K562 (cell line): ENCODE measurements at regions not wholly inside any gene's neighbourhood (a gene's known extent, or its start where the extent isn't known, plus 50 kb on each side); places are given as distances from the start of the nearest gene placed in this dataset.
A peak's percentile ranks its signal among the peaks of the same experiment; 100 is the strongest.

ENCODE experiments used
- FOXJ3 ChIP-seq: sonication (generic); formaldehyde crosslinking; IDR thresholded peaks from 2 replicates; pipeline ENCODE4 v1.4.0; 2020; ENCODE audit warnings: mild to moderate bottlenecking, missing genetic modification reagents
- MEF2D ChIP-seq: conservative IDR thresholded peaks from 2 replicates; pipeline ENCODE4 v1.6.1; 2016; ENCODE audit warnings: low read depth, missing genetic modification characterization, missing compliant biosample characterization
- MYBL2 ChIP-seq, 2 experiments: fragments of 450-650 bp in 1 of 2; sonication (generic) in 1 of 2; formaldehyde crosslinking in 1 of 2; IDR thresholded peaks; 2 replicates each; pipeline versions ENCODE4 v1.6.1 to v1.8.1; 2017 to 2022; ENCODE audit warnings: borderline replicate concordance in 1 of 2, inconsistent platforms in 1 of 2, low read depth in 1 of 2, mild to moderate bottlenecking in 1 of 2, missing genetic modification reagents in 1 of 2, moderate library complexity in 1 of 2
- NR2C2 ChIP-seq, 2 experiments: fragments of 200-800 bp in 1 of 2; sonication (Bioruptor generic) in 1 of 2; sonication (generic) in 1 of 2; formaldehyde crosslinking in 1 of 2; IDR thresholded peaks; 2 replicates each; pipeline versions ENCODE4 v1.6.1 to v1.8.0; 2016 to 2022; ENCODE audit warnings: mild to moderate bottlenecking in 1 of 2, missing compliant biosample characterization in 1 of 2, missing genetic modification characterization in 1 of 2, missing genetic modification reagents in 1 of 2
- PTTG1 ChIP-seq: fragments of 450-650 bp; IDR thresholded peaks from 2 replicates; pipeline ENCODE4 v1.6.1; 2016; ENCODE audit warnings: low read depth, mild to moderate bottlenecking, missing genetic modification characterization, missing compliant biosample characterization
- TBL1XR1 ChIP-seq, 2 experiments: IDR thresholded peaks; 2 replicates each; pipeline ENCODE4 v1.6.1; 2012; ENCODE audit warnings: improper control_type of control experiment in 2 of 2, low read length in 2 of 2, mild to moderate bottlenecking in 1 of 2
- ZNF134 ChIP-seq: fragments of 250-450 bp; sonication (Bioruptor Pico); conservative IDR thresholded peaks from 2 replicates; pipeline ENCODE4 v1.4.0; 2020
- ZNF175 ChIP-seq: fragments of 200-800 bp; sonication (Bioruptor generic); IDR thresholded peaks from 2 replicates; pipeline ENCODE4 v1.6.1; 2016; ENCODE audit warnings: low read depth, mild to moderate bottlenecking, missing genetic modification characterization, missing compliant biosample characterization
- ZNF197 ChIP-seq: fragments of 200-800 bp; sonication (Bioruptor generic); IDR thresholded peaks from 2 replicates; pipeline ENCODE4 v1.6.1; 2016; ENCODE audit warnings: low read depth, missing genetic modification characterization, missing compliant biosample characterization
- ZNF324 ChIP-seq: fragments of 250-450 bp; sonication (Bioruptor Pico); IDR thresholded peaks from 2 replicates; pipeline ENCODE4 v1.4.0; 2020; ENCODE audit warnings: mild to moderate bottlenecking
- ZNF589 ChIP-seq: fragments of 200-800 bp; sonication (Bioruptor generic); IDR thresholded peaks from 2 replicates; pipeline ENCODE4 v1.6.1; 2016; ENCODE audit warnings: low read depth, missing genetic modification characterization, missing compliant biosample characterization
- TF ChIP-seq, protein P1 (sequence below): fragments of 250-450 bp; sonication (Bioruptor Pico); IDR thresholded peaks from 2 replicates; pipeline ENCODE4 v1.4.0; 2020
- TF ChIP-seq, protein P2 (sequence below): fragments of 450-650 bp; IDR thresholded peaks from 2 replicates; pipeline ENCODE4 v1.6.1; 2017; ENCODE audit warnings: antibody characterized with exemption, mild to moderate bottlenecking
- TF ChIP-seq, protein P3 (sequence below): fragments of 450-650 bp; IDR thresholded peaks from 2 replicates; pipeline ENCODE4 v1.6.1; 2017; ENCODE audit warnings: mild to moderate bottlenecking, moderate library complexity
- TF ChIP-seq, protein P4 (sequence below): fragments of 250-450 bp; sonication (Bioruptor Pico); IDR thresholded peaks from 2 replicates; pipeline ENCODE4 v1.5.0; 2021

DNA sequence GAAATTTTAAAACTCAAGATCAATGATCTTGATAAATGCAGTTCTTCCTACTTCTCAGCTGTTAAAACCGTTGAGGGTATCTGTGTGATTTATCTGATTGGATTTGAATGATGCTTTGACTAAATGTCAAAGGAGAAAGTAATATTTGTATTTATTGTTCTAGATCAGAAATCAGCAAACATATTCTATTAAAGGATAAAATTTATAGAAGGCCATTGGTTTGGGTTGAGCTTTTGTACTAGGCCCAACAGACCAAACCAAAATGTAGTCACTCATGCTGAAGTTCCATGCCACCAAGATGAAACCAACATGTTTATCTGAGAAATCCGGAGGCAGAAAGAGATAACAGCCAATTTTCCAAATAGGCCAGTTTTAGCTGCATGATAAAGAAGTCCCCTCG is 64.5 kb upstream of the BMP2K start (continued):
- TF ChIP-seq, protein P1, sequence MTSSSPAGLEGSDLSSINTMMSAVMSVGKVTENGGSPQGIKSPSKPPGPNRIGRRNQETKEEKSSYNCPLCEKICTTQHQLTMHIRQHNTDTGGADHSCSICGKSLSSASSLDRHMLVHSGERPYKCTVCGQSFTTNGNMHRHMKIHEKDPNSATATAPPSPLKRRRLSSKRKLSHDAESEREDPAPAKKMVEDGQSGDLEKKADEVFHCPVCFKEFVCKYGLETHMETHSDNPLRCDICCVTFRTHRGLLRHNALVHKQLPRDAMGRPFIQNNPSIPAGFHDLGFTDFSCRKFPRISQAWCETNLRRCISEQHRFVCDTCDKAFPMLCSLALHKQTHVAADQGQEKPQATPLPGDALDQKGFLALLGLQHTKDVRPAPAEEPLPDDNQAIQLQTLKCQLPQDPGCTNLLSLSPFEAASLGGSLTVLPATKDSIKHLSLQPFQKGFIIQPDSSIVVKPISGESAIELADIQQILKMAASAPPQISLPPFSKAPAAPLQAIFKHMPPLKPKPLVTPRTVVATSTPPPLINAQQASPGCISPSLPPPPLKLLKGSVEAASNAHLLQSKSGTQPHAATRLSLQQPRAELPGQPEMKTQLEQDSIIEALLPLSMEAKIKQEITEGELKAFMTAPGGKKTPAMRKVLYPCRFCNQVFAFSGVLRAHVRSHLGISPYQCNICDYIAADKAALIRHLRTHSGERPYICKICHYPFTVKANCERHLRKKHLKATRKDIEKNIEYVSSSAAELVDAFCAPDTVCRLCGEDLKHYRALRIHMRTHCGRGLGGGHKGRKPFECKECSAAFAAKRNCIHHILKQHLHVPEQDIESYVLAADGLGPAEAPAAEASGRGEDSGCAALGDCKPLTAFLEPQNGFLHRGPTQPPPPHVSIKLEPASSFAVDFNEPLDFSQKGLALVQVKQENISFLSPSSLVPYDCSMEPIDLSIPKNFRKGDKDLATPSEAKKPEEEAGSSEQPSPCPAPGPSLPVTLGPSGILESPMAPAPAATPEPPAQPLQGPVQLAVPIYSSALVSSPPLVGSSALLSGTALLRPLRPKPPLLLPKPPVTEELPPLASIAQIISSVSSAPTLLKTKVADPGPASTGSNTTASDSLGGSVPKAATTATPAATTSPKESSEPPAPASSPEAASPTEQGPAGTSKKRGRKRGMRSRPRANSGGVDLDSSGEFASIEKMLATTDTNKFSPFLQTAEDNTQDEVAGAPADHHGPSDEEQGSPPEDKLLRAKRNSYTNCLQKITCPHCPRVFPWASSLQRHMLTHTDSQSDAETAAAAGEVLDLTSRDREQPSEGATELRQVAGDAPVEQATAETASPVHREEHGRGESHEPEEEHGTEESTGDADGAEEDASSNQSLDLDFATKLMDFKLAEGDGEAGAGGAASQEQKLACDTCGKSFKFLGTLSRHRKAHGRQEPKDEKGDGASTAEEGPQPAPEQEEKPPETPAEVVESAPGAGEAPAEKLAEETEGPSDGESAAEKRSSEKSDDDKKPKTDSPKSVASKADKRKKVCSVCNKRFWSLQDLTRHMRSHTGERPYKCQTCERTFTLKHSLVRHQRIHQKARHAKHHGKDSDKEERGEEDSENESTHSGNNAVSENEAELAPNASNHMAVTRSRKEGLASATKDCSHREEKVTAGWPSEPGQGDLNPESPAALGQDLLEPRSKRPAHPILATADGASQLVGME (CRISPR knock-in tag): peak; percentile 92; the same call in 1 of the 2 replicates
- no peak for TF ChIP-seq NR2C2 (CRISPR knock-in tag; IDR thresholded peaks at IDR 0.05)
- peak; percentile 17; the same call in 1 of the 2 replicates for TF ChIP-seq NR2C2 (tag; IDR thresholded peaks at IDR 0.05)
- peak; percentile 91 for TF ChIP-seq MYBL2 (IDR thresholded peaks at IDR 0.05; ENCODE audit: low read depth)
- no peak for TF ChIP-seq MYBL2 (CRISPR knock-in tag; IDR thresholded peaks at IDR 0.05; ENCODE audit: borderline replicate concordance)
- peak; percentile 80 for TF ChIP-seq ZNF589 (CRISPR knock-in tag)
- TF ChIP-seq TBL1XR1 (IDR thresholded peaks at IDR 0.05; ENCODE audit: low read length in 2 of 2): no peak
- TF ChIP-seq, protein P2, sequence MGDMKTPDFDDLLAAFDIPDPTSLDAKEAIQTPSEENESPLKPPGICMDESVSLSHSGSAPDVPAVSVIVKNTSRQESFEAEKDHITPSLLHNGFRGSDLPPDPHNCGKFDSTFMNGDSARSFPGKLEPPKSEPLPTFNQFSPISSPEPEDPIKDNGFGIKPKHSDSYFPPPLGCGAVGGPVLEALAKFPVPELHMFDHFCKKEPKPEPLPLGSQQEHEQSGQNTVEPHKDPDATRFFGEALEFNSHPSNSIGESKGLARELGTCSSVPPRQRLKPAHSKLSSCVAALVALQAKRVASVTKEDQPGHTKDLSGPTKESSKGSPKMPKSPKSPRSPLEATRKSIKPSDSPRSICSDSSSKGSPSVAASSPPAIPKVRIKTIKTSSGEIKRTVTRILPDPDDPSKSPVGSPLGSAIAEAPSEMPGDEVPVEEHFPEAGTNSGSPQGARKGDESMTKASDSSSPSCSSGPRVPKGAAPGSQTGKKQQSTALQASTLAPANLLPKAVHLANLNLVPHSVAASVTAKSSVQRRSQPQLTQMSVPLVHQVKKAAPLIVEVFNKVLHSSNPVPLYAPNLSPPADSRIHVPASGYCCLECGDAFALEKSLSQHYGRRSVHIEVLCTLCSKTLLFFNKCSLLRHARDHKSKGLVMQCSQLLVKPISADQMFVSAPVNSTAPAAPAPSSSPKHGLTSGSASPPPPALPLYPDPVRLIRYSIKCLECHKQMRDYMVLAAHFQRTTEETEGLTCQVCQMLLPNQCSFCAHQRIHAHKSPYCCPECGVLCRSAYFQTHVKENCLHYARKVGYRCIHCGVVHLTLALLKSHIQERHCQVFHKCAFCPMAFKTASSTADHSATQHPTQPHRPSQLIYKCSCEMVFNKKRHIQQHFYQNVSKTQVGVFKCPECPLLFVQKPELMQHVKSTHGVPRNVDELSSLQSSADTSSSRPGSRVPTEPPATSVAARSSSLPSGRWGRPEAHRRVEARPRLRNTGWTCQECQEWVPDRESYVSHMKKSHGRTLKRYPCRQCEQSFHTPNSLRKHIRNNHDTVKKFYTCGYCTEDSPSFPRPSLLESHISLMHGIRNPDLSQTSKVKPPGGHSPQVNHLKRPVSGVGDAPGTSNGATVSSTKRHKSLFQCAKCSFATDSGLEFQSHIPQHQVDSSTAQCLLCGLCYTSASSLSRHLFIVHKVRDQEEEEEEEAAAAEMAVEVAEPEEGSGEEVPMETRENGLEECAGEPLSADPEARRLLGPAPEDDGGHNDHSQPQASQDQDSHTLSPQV: peak; percentile 88
- 0 out of 2 replicates have a peak, but pooled peaks have one; percentile 46 for TF ChIP-seq ZNF197
- 0 out of 2 replicates have a peak, but pooled peaks have one; percentile 12 for TF ChIP-seq ZNF134 (CRISPR knock-in tag)
- no peak for TF ChIP-seq FOXJ3
- TF ChIP-seq ZNF175: peak; percentile 66
- TF ChIP-seq MEF2D (tag): peak; percentile 76
- TF ChIP-seq, protein P3, sequence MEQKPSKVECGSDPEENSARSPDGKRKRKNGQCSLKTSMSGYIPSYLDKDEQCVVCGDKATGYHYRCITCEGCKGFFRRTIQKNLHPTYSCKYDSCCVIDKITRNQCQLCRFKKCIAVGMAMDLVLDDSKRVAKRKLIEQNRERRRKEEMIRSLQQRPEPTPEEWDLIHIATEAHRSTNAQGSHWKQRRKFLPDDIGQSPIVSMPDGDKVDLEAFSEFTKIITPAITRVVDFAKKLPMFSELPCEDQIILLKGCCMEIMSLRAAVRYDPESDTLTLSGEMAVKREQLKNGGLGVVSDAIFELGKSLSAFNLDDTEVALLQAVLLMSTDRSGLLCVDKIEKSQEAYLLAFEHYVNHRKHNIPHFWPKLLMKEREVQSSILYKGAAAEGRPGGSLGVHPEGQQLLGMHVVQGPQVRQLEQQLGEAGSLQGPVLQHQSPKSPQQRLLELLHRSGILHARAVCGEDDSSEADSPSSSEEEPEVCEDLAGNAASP: no peak
- peak; percentile 66 for TF ChIP-seq PTTG1 (tag)
- TF ChIP-seq, protein P4, sequence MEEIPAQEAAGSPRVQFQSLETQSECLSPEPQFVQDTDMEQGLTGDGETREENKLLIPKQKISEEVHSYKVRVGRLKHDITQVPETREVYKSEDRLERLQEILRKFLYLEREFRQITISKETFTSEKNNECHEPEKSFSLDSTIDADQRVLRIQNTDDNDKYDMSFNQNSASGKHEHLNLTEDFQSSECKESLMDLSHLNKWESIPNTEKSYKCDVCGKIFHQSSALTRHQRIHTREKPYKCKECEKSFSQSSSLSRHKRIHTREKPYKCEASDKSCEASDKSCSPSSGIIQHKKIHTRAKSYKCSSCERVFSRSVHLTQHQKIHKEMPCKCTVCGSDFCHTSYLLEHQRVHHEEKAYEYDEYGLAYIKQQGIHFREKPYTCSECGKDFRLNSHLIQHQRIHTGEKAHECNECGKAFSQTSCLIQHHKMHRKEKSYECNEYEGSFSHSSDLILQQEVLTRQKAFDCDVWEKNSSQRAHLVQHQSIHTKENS (CRISPR knock-in tag): 0 out of 2 replicates have a peak, but pooled peaks have one; percentile 51
- peak; percentile 30 for TF ChIP-seq ZNF324 (CRISPR knock-in tag)
